ENCODE measurements at regions not wholly inside any gene's neighbourhood (a gene's known extent, or its start where the extent isn't known, plus 50 kb on each side); places are given as distances from the start of the nearest gene placed in this dataset.
"Not testable (repeated sequence)": the region's sequence is repeated elsewhere in the genome, so short reads cannot be mapped to it uniquely, and the experiment has no call there.

- Histone ChIP-seq H3K9ac (no peak overlapping the region), H3K27ac (no peak overlapping the region), H3K4me1 (peaks cover 33% of the 10 kb centered on the region), H3K36me3 (no peaks in the 10 kb centered on the region), H3K9me3 (peaks cover 6% of the 10 kb centered on the region), H3K27me3 (no peaks in the 10 kb centered on the region), H3K4me3 (no peak overlapping the region), H3K4me2 (no peak overlapping the region), H4K20me1 (no peaks in the 10 kb centered on the region)
- no peak for TF ChIP-seq Cebpa-rat (IDR thresholded peaks at IDR 0.05)
Measured at GRCh38 chr9:82130331-82131042, 141.9 kb downstream of the SPATA31D1 start.

GRCh38 chr9:82131072-82131471, 142.5 kb downstream of the SPATA31D1 start:
- H3K9me3 ChIP-seq: peaks cover 11% of the 10 kb centered on the region
- no peaks in the 10 kb centered on the region for H3K27me3 ChIP-seq
- H3K36me3 ChIP-seq: no peaks in the 10 kb centered on the region
- no peak overlapping the region for H3K4me3 ChIP-seq
- no peak for TF ChIP-seq Cebpa-rat (IDR thresholded peaks at IDR 0.05)
- H3K27ac ChIP-seq: no peak overlapping the region; the same call in 1 of the 2 replicates
- peaks cover 32% of the 10 kb centered on the region for H3K4me1 ChIP-seq
- no peak overlapping the region for H3K9ac ChIP-seq
- no peaks in the 10 kb centered on the region for H4K20me1 ChIP-seq
- no peak overlapping the region for H3K4me2 ChIP-seq

- TF ChIP-seq Cebpa-rat (IDR thresholded peaks at IDR 0.05): no peak
- H4K20me1 ChIP-seq: no peaks in the 10 kb centered on the region
Measured at GRCh38 chr9:82132024-82132423, 143.5 kb downstream of the SPATA31D1 start.

GRCh38 chr9:82134010-82134409, 145.4 kb downstream of the SPATA31D1 start:
- TF ChIP-seq Cebpa-rat (IDR thresholded peaks at IDR 0.05): no peak
- H3K27ac ChIP-seq: no peak overlapping the region
- no peak overlapping the region for H3K4me2 ChIP-seq
- H3K9me3 ChIP-seq: peaks cover 11% of the 10 kb centered on the region
- H3K27me3 ChIP-seq: no peaks in the 10 kb centered on the region
- no peak overlapping the region for H3K9ac ChIP-seq
- peaks cover 3% of the 10 kb centered on the region for H3K4me1 ChIP-seq
- H3K36me3 ChIP-seq: no peaks in the 10 kb centered on the region
- no peak overlapping the region for H3K4me3 ChIP-seq
- H4K20me1 ChIP-seq: no peaks in the 10 kb centered on the region

More at GRCh38 chr9:82132024-82132423, 143.5 kb downstream of the SPATA31D1 start:
- Histone ChIP-seq H3K27ac (no peak overlapping the region), H3K4me1 (peaks cover 22% of the 10 kb centered on the region), H3K36me3 (no peaks in the 10 kb centered on the region), H3K27me3 (no peaks in the 10 kb centered on the region), H3K4me3 (no peak overlapping the region), H3K9ac (no peak overlapping the region), H3K4me2 (no peak overlapping the region), H3K9me3 (peaks cover 11% of the 10 kb centered on the region)

GRCh38 chr9:82135106-82135505, 146.5 kb downstream of the SPATA31D1 start:
- Histone ChIP-seq H3K27ac (no peak overlapping the region), H3K36me3 (no peaks in the 10 kb centered on the region), H3K4me3 (no peak overlapping the region), H4K20me1 (no peaks in the 10 kb centered on the region), H3K9me3 (peaks cover 11% of the 10 kb centered on the region), H3K4me1 (no peaks in the 10 kb centered on the region), H3K4me2 (no peak overlapping the region), H3K27me3 (no peaks in the 10 kb centered on the region), H3K9ac (no peak overlapping the region)
- no peak for TF ChIP-seq Cebpa-rat (IDR thresholded peaks at IDR 0.05)

- H3K27ac ChIP-seq, H3K4me1 ChIP-seq, H3K27me3 ChIP-seq, H3K9me3 ChIP-seq, H3K4me3 ChIP-seq, H3K9ac ChIP-seq, H4K20me1 ChIP-seq, H3K36me3 ChIP-seq, H3K4me2 ChIP-seq: not testable (repeated sequence)
Measured at GRCh38 chr9:82138081-82138480, 149.5 kb downstream of the SPATA31D1 start.

- no peaks in the 10 kb centered on the region for H3K4me1 ChIP-seq
- no peaks in the 10 kb centered on the region for H3K36me3 ChIP-seq
- no peak for TF ChIP-seq Cebpa-rat (IDR thresholded peaks at IDR 0.05)
- no peaks in the 10 kb centered on the region for H3K27me3 ChIP-seq
- H3K4me2 ChIP-seq: no peak overlapping the region
- peaks cover 6% of the 10 kb centered on the region for H3K9me3 ChIP-seq
- no peak overlapping the region for H3K27ac ChIP-seq
- no peak overlapping the region for H3K9ac ChIP-seq
- no peaks in the 10 kb centered on the region for H4K20me1 ChIP-seq
- no peak overlapping the region for H3K4me3 ChIP-seq
Measured at GRCh38 chr9:82140471-82140870, 151.9 kb downstream of the SPATA31D1 start.

GRCh38 chr9:82144803-82145202, 156.2 kb downstream of the SPATA31D1 start:
- H3K9me3 ChIP-seq: no peaks in the 10 kb centered on the region
- no peak overlapping the region for H3K9ac ChIP-seq
- no peaks in the 10 kb centered on the region for H4K20me1 ChIP-seq
- H3K4me2 ChIP-seq: no peak overlapping the region
- H3K4me3 ChIP-seq: no peak overlapping the region
- no peak overlapping the region for H3K27ac ChIP-seq
- H3K4me1 ChIP-seq: peaks cover 6% of the 10 kb centered on the region; the same call in 1 of the 2 replicates
- no peak for TF ChIP-seq Cebpa-rat (IDR thresholded peaks at IDR 0.05)
- no peaks in the 10 kb centered on the region for H3K36me3 ChIP-seq
- no peaks in the 10 kb centered on the region for H3K27me3 ChIP-seq

- no peak for TF ChIP-seq Cebpa-rat (IDR thresholded peaks at IDR 0.05)
- Histone ChIP-seq H3K27ac (no peak overlapping the region), H3K27me3 (no peaks in the 10 kb centered on the region), H3K4me1 (peaks cover 6% of the 10 kb centered on the region; the same call in 1 of the 2 replicates), H3K4me3 (no peak overlapping the region), H3K9ac (no peak overlapping the region), H4K20me1 (no peaks in the 10 kb centered on the region), H3K36me3 (no peaks in the 10 kb centered on the region), H3K4me2 (no peak overlapping the region), H3K9me3 (no peaks in the 10 kb centered on the region)
Measured at GRCh38 chr9:82146677-82147076, 158.1 kb downstream of the SPATA31D1 start.

- Histone ChIP-seq H3K4me1 (peaks cover 6% of the 10 kb centered on the region; the same call in 1 of the 2 replicates), H3K9me3 (no peaks in the 10 kb centered on the region), H3K4me3 (no peak overlapping the region), H3K27ac (no peak overlapping the region), H3K9ac (no peak overlapping the region), H3K36me3 (no peaks in the 10 kb centered on the region), H4K20me1 (no peaks in the 10 kb centered on the region), H3K4me2 (no peak overlapping the region), H3K27me3 (no peaks in the 10 kb centered on the region)
- TF ChIP-seq Cebpa-rat (IDR thresholded peaks at IDR 0.05): no peak
Measured at GRCh38 chr9:82147798-82148425, 159.3 kb downstream of the SPATA31D1 start.

All from BLaER1 (cell line).